Mesothelial cell of epicardium (in vitro differentiated cells): ENCODE measurements at regions not wholly inside any gene's neighbourhood (a gene's known extent, or its start where the extent isn't known, plus 50 kb on each side); places are given as distances from the start of the nearest gene placed in this dataset.

Source experiments
- DNase-seq, 2 experiments: peaks; one replicate each; pipeline ENCODE4 v3.0.0; 2021; ENCODE audit warnings: low spot score in 2 of 2; ENCODE audit not compliant: unreplicated experiment in 2 of 2
- H3K27ac Mint-ChIP-seq: 2 replicates; pipeline ENCODE4 v1.8.0; 2021; ENCODE audit warnings: mixed read lengths
- H3K27me3 Mint-ChIP-seq: 2 replicates; pipeline ENCODE4 v1.8.0; 2021; ENCODE audit warnings: low read depth, mixed read lengths
- H3K36me3 Mint-ChIP-seq: 2 replicates; pipeline ENCODE4 v1.8.0; 2021; ENCODE audit warnings: mixed read lengths
- H3K4me1 Mint-ChIP-seq: 2 replicates; pipeline ENCODE4 v1.8.0; 2021; ENCODE audit warnings: mixed read lengths
- H3K4me3 Mint-ChIP-seq: 2 replicates; pipeline ENCODE4 v1.8.0; 2021; ENCODE audit warnings: mild to moderate bottlenecking, moderate library complexity, mixed read lengths
- H3K9me3 Mint-ChIP-seq: 2 replicates; pipeline ENCODE4 v1.8.0; 2021; ENCODE audit warnings: mixed read lengths
- TF ChIP-seq, protein P1 (sequence below): fragments of 200-600 bp; sonication (generic); IDR thresholded peaks from one replicate; pipeline ENCODE4 v1.5.0; 2021; ENCODE audit warnings: antibody characterized with exemption; ENCODE audit not compliant: unreplicated experiment

DNA sequence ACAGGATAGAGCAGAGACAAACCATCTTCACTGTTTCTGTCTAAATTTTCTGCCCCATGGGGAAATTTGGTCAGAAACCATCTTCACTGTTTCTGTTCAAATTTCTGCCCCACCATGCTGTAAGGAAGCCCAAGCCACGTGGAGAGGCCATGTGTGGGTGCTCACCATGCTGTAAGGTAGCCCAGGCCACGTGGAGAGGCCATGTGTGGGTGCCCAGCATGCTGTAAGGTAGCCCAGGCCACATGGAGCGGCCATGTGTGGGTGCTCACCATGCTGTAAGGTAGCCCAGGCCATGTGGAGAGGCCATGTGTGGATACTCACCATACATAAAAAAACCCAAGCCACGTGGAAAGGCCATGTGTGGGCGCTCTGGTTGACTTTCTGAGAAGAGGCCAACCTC is 1088.7 kb upstream of the AUTS2 start:
- no peak for DNase-seq
- Mint-ChIP-seq H3K36me3 (peaks cover 2% of the 10 kb centered on the region), H3K9me3 (peaks cover 6% of the 10 kb centered on the region), H3K27me3 (no peaks in the 10 kb centered on the region), H3K27ac (no peak overlapping the region), H3K4me1 (peaks cover 13% of the 10 kb centered on the region), H3K4me3 (no peak overlapping the region)
- TF ChIP-seq, protein P1, sequence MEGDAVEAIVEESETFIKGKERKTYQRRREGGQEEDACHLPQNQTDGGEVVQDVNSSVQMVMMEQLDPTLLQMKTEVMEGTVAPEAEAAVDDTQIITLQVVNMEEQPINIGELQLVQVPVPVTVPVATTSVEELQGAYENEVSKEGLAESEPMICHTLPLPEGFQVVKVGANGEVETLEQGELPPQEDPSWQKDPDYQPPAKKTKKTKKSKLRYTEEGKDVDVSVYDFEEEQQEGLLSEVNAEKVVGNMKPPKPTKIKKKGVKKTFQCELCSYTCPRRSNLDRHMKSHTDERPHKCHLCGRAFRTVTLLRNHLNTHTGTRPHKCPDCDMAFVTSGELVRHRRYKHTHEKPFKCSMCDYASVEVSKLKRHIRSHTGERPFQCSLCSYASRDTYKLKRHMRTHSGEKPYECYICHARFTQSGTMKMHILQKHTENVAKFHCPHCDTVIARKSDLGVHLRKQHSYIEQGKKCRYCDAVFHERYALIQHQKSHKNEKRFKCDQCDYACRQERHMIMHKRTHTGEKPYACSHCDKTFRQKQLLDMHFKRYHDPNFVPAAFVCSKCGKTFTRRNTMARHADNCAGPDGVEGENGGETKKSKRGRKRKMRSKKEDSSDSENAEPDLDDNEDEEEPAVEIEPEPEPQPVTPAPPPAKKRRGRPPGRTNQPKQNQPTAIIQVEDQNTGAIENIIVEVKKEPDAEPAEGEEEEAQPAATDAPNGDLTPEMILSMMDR = no peak

DNA sequence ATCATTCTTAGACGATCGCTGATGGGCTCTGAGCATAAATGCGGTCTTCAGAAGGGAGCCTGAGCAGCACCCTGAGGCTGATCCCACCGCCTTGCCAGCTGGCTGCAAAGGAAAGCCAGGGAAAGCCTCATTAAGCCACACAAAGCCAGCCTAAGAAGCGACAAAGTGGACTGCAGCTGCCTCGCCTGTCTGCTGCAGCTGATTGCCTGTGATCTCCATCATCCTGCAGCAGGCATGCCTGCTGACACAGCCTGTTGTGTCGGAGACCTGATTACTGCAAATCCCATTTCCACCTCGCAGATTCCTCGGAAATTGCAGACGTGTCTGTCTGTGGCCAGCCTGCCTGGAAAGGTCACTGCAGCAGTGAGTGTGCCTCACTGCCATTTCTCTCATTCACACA is 1087.0 kb upstream of the AUTS2 start:
- H3K4me1 Mint-ChIP-seq = peaks cover 10% of the 10 kb centered on the region
- TF ChIP-seq, protein P1 = no peak
- H3K27me3 Mint-ChIP-seq = peaks cover 2% of the 10 kb centered on the region
- H3K4me3 Mint-ChIP-seq = no peak overlapping the region
- peaks cover 6% of the 10 kb centered on the region for H3K9me3 Mint-ChIP-seq
- DNase-seq = no peak
- H3K36me3 Mint-ChIP-seq = peaks cover 2% of the 10 kb centered on the region
- H3K27ac Mint-ChIP-seq = no peak overlapping the region

DNA sequence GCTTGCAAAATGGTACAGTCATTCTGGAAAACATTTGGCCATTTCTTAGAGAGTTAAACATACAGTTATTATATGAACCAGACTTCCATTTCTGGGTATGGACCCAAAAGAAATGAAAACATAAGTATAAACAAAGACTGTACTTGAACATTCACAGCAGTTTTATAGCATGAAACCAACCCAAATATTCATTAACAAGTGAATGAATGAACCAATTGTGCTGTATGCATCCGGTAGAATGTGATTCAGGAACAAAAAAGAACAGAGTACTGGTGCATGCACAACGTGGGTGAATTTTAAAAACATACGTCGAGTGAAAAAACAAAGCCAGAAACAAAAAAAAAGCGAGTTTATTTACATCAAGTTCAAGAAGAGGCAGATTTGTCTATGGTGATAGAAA is 1085.8 kb upstream of the AUTS2 start:
- Mint-ChIP-seq H3K4me3 (no peak overlapping the region), H3K36me3 (peaks cover 2% of the 10 kb centered on the region), H3K27me3 (peaks cover 2% of the 10 kb centered on the region), H3K27ac (no peak overlapping the region), H3K9me3 (peaks cover 6% of the 10 kb centered on the region), H3K4me1 (peaks cover 10% of the 10 kb centered on the region)
- no peak for DNase-seq
- TF ChIP-seq, protein P1 = no peak

DNA sequence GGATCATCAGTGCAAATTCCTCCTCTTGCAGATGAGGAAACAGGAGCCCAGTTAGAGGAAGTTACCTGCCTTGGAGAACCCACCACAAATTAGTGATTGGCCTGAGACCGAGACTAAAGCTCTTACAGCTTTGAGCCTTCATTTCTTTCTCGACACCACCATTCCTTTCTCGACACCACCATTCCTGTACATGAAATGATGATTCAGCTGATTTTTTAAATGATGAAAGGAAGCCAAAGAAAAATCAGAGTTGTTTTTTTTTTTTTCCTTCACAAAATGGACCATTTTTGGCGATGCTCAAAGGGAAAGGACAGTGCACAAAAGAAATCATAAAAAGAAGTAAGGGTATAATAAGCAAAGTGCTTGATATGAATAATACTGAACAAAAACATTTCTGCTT is 1080.2 kb upstream of the AUTS2 start:
- Mint-ChIP-seq H3K36me3 (no peaks in the 10 kb centered on the region), H3K4me3 (no peak overlapping the region), H3K27ac (no peak overlapping the region), H3K27me3 (peaks cover 11% of the 10 kb centered on the region), H3K9me3 (no peaks in the 10 kb centered on the region), H3K4me1 (no peaks in the 10 kb centered on the region)
- no peak for DNase-seq
- TF ChIP-seq, protein P1 = no peak

DNA sequence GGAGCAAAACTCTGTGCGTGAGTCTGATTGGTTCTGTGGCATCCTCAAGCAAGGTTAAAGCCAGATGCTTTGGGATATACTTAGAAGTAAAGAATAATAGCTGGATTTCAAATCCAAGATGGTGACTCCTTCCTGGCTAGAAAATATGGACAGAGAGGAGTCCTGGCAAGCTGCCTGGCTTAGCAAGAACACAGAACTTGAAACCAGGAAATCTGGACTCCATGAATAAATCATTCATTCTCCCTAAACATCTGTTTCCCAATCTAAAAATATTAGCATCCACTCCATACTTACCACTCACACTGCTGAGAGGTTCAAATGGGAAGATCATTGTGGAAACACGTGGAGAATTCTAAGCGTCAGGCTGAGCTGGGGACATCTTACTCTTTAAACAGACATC is 1074.1 kb upstream of the AUTS2 start:
- H3K9me3 Mint-ChIP-seq = peaks cover 8% of the 10 kb centered on the region
- no peak for DNase-seq
- H3K4me1 Mint-ChIP-seq = no peaks in the 10 kb centered on the region
- no peaks in the 10 kb centered on the region for H3K36me3 Mint-ChIP-seq
- TF ChIP-seq, protein P1 = no peak
- H3K27me3 Mint-ChIP-seq = peaks cover 8% of the 10 kb centered on the region
- no peak overlapping the region for H3K27ac Mint-ChIP-seq
- H3K4me3 Mint-ChIP-seq = no peak overlapping the region

DNA sequence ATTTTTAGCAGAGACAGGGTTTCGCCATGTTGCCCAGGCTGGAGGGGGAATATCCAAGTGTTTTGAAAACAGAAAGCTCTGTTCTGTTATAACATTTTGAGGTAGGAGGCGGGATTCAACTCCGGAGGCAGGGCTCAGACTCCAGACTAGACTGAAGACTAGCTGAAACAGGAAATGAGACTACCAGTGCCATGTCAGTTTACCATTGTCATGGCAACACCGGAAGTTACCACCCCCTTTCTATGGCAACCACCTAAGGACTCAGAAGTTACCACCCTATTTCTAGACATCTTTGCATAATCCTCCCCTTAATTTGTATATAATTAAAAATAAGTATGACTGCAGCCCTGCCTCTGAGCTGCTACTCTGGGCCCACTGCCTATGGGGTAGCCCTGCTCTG is 1069.1 kb upstream of the AUTS2 start:
- H3K4me1 Mint-ChIP-seq = no peaks in the 10 kb centered on the region
- DNase-seq = no peak
- H3K9me3 Mint-ChIP-seq = peaks cover 12% of the 10 kb centered on the region
- TF ChIP-seq, protein P1 = no peak
- no peak overlapping the region for H3K4me3 Mint-ChIP-seq
- no peaks in the 10 kb centered on the region for H3K36me3 Mint-ChIP-seq
- H3K27ac Mint-ChIP-seq = no peak overlapping the region
- no peaks in the 10 kb centered on the region for H3K27me3 Mint-ChIP-seq
